ENCODE measurements at regions not wholly inside any gene's neighbourhood (a gene's known extent, or its start where the extent isn't known, plus 50 kb on each side); places are given as distances from the start of the nearest gene placed in this dataset.

- TF ChIP-seq CTCF (IDR thresholded peaks at IDR 0.05; ENCODE audit: low read depth, low read length, missing input control) (no peak), MAX (IDR thresholded peaks at IDR 0.05) (no peak), FOXA1 (IDR thresholded peaks at IDR 0.05) (no peak), EGR1 (IDR thresholded peaks at IDR 0.05; ENCODE audit: low read depth in 2 of 2) (no peak), ZBTB33 (IDR thresholded peaks at IDR 0.05) (no peak), YY1 (IDR thresholded peaks at IDR 0.05) (no peak), REST (IDR thresholded peaks at IDR 0.05) (no peak), RAD21 (IDR thresholded peaks at IDR 0.05) (no peak), SP1 (IDR thresholded peaks at IDR 0.05) (no peak)
Observed at GRCh38 chr7:32395168-32395567, 95.0 kb downstream of the LSM5 start.
